ENCODE measurements at regions not wholly inside any gene's neighbourhood (a gene's known extent, or its start where the extent isn't known, plus 50 kb on each side); places are given as distances from the start of the nearest gene placed in this dataset.
"Not testable (repeated sequence)": the region's sequence is repeated elsewhere in the genome, so short reads cannot be mapped to it uniquely, and the experiment has no call there.

DNA sequence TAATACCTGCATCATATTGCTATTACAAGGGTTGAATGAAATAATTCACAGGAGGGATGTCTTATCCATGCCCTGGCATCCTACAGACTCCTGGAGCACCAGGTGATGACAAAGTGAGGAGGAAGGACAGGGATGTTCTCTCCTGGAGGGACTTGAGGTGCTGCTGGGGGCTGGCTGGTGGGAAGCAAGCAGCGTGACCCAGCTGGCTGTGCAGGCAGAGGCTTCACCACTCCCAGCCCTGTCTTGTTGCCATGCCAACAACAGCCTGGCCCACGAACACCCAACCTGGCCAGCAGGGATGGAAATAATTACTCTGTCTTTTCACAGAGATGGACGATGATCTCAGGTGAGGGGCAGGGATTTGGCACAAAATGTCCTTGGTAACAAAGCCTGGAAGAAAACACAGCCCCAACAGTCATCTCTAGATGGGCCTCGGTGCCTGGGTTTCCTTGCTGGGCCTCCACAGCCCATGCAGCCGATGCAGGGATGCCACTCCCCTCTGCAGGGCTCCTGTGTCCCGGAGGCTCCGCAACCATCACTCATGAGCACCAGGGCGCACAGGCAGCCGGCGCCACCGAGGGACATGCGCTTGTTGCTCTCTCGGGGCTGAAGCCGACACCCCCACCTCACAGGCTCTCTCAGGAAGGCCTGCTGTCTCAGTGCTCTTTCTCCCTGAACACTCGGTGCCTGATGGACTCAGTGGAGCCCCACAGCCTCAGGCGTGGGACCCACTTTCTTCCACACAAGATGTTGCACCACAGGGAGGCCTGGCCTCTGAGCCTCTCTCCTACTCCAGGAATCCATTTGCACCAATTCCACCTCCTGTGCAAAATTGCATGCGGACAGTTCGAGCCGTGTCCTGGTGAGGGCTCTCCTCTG is 205.9 kb downstream of the LAT start:
- TF ChIP-seq POLR2AphosphoS5 (IDR thresholded peaks at IDR 0.05; ENCODE audit: borderline replicate concordance, low read depth, low read length); EZH2 (IDR thresholded peaks at IDR 0.05): not testable (repeated sequence)
